CD4-positive, alpha-beta T cell treated with Interferon gamma for 1 hour (primary cell): ENCODE measurements at regions not wholly inside any gene's neighbourhood (a gene's known extent, or its start where the extent isn't known, plus 50 kb on each side); places are given as distances from the start of the nearest gene placed in this dataset.
"Not testable (repeated sequence)": the region's sequence is repeated elsewhere in the genome, so short reads cannot be mapped to it uniquely, and the experiment has no call there.

Experiments
- DNase-seq: peaks from one replicate; pipeline ENCODE4 v3.0.0-alpha.2; 2020

GRCh38 chr4:128560754-128561495 lies 248.6 kb upstream of the JADE1 start:
- DNase-seq, result no peak

DNA sequence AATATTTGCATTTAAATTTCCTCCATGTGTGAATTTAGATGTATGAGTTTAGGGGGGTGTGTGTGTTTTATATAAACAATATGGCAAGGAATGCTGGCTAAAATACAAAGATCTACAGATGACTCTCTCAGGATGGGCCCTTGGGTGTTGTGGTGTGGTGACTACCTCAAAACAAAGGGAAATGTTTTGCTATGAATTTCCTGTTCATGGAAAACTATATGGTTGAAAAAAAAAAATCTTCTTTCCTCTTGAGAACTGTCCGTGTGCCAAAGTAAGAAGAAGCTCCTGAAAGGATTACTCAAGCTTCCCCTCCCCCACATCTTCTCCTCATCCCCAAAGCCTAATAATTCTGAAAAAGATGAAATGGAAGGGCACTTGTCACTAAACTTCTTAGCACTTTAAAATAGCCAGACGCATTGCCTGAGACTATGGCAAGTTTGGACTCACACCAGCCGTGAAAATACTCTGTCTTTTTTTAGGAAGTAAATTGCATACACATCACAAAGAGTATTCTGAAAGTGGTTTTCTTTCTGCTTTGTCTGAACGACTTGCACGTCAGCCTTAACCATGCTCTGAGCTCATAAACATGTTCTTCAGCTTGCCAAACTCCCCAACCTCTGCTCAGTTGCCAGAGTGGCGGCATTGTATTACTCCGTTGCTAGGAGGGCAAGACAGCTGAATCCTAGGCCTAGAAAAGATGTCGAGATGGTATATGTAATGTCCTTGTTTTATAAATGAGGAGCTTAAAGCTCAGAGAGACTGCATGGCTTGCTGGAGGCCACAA lies 250.4 kb upstream of the JADE1 start:
- no peak for DNase-seq

DNA sequence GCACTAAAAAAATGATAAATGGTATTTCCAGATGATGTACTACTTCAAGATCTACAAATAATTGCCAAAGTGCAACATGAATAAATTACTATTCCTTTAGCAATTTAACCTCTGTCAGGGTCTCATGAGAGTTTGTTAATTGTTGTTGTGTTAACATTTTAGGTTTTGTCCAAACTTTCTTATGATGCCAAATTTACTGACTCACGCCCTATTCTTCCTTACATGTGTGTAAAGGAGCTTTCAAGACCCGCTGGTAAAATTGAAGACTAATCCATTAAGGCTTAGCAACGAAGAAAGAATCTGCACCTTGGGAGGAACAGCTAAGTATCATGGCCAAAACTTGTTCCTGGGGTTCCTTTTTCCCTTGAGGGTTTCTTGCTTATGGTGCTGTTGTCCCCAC lies 252.7 kb upstream of the JADE1 start:
- DNase-seq, result no peak

- no peak for DNase-seq
Measured at GRCh38 chr4:128553686-128554515, 255.6 kb upstream of the JADE1 start.

DNA sequence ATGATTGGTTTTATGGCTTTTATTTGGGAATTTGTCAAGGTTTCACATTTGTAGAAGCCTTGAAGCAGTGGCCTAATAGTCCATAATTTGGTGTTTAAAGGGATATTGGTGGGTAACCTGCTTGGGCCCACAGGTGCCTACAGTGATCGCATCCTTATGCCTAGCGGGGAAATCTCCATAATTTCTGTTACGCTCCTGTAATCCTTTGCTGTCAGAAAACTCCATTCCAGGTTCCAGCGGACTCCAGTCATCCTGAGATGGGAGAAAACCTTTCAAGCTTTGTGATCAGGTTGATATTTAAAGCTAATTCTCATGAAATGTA lies 257.0 kb upstream of the JADE1 start:
- DNase-seq, result no peak

- no peak for DNase-seq
Measured at GRCh38 chr4:128551280-128551679, 258.2 kb upstream of the JADE1 start.

DNA sequence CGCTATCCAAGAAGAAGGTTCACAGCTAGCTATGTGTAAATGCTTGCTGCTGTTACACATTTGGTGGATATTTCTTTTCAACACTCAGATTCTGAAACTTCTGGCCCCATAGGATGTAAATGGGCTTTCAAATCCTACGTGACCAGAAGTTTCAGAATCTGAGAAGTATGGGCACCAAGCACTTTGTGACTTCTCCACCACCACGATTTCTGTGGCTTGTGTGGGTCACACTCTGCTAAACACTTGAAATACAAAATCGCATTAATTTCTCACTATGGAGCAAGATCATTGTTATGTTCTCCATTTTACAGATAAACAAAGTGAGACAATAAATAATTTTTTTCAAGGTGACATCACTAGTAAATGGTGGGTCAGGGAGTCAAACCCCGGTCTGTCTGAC lies 259.4 kb upstream of the JADE1 start:
- no peak for DNase-seq

- DNase-seq, result no peak
Measured at GRCh38 chr4:128549636-128550035, 259.9 kb upstream of the JADE1 start.

DNA sequence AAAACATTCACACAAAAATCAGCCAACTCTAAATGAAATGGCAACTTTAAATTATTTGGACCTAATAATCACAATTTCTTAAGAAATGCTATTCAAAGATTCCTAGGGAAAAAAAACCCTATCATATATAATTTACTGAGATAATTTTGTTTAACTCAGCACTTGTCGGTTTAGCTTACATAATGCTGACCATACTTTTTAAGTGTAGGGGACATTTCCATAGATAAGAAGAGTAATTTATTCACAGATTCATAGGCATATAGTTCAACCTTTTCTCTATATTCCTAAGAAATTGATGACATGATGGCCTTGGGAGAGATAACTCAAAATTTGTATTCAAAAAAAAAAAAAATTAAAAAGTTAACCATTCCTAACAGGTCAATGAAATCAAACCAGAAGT lies 260.8 kb upstream of the PGRMC2 start:
- DNase-seq, result no peak

DNA sequence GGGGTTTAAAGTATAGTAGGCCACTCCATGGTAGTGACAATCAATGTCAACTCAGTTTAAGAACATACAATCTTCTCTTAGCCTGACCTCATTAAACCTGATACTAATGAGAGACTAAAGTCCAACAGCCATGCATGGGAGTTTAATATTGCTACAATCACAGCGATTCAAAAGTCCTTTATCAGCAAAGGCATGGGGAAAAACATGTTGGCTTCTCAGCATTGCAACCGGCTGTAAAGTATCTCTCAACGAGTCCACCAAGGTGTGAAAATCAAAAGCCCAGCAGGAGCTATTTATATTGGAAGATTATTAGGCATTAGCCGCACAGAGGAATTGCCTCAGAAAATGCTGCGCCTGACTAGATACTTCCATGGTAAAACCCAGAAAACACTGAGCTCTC lies 256.7 kb upstream of the PGRMC2 start:
- no peak for DNase-seq

- no peak for DNase-seq
Measured at GRCh38 chr4:128543696-128544095, 256.1 kb upstream of the PGRMC2 start.

DNA sequence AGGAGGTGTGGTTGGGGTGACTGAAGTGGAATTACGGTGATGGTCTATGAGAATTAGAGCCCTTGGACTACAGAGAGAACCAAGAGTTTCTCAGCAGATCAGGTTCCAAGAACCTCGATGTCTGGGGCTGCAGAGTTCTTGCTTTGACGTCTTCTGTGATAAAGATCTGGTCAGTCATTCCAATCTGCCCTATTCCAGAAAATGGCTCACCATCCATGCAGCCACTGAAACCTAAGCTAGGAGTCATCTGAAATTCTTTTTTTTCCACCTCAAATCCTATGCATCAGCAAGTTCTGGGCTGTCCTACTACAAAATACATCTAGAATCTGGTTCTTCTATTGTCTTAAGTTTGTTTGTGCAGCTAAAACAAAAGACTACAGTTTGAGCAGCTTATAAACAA lies 254.4 kb upstream of the PGRMC2 start:
- no peak for DNase-seq

GRCh38 chr4:128540122-128540521 lies 252.5 kb upstream of the PGRMC2 start:
- DNase-seq, result no peak

GRCh38 chr4:128538111-128538882 lies 250.7 kb upstream of the PGRMC2 start:
- DNase-seq, result no peak

- no peak for DNase-seq
Measured at GRCh38 chr4:128536746-128537145, 249.1 kb upstream of the PGRMC2 start.

- not testable (repeated sequence) for DNase-seq
Measured at GRCh38 chr4:128535510-128535909, 247.9 kb upstream of the PGRMC2 start.

GRCh38 chr4:128528793-128529553 lies 241.4 kb upstream of the PGRMC2 start:
- DNase-seq, result no peak

- no peak for DNase-seq
Measured at GRCh38 chr4:128527946-128528576, 240.4 kb upstream of the PGRMC2 start.

DNA sequence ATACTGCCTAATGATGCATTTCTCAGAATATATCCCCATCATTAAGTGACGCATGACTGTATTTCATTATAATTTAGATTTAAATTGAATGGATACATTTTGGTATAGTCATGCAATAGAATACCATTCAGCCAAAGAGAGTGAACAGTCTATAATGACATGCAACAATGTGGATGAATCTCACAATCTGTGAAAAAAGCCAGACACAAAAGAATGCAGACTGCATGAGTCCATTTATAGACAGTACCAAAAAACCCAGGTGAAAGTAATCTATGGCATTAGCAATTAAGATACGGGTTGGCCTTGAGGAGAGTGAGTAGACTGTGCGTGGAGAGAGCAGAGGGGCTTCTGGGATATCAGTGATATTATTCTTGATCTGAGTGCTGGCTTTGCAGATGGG lies 239.7 kb upstream of the PGRMC2 start:
- no peak for DNase-seq

- DNase-seq, result no peak
Measured at GRCh38 chr4:128525992-128526630, 238.5 kb upstream of the PGRMC2 start.

- no peak for DNase-seq
Measured at GRCh38 chr4:128525387-128525786, 237.8 kb upstream of the PGRMC2 start.
